ENCODE measurements at regions not wholly inside any gene's neighbourhood (a gene's known extent, or its start where the extent isn't known, plus 50 kb on each side); places are given as distances from the start of the nearest gene placed in this dataset.

GRCh38 chr9:556675-557074 lies 284.8 kb upstream of the DMRT1 start:
- TF ChIP-seq CTCF (tag by site-specific recombination; IDR thresholded peaks at IDR 0.05) (no peak), ZNF10 (tag by site-specific recombination; IDR thresholded peaks at IDR 0.05) (no peak)

Measured in HEK293 (cell line).